ENCODE measurements at regions not wholly inside any gene's neighbourhood (a gene's known extent, or its start where the extent isn't known, plus 50 kb on each side); places are given as distances from the start of the nearest gene placed in this dataset.

DNA sequence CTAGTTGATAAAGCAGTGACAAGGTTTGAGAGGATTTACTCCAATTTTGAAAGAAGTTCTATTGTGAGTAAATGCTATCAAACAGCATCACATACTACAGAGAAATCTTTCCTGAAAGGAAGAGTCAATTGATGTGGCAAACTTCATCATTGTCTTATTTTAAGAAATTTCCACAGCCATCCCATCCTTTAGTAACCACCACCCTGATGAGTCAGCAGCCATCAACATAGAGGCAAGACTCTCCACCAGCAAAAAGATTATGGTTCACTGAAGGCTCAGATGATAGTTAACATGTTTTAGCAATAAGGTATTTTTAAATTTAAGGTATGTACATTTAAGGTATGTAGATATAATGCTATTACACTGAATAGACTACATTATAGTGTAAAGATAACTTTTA lies 122.1 kb upstream of the ARHGAP5 start:
- no peaks in the 10 kb centered on the region for H3K9me3 Mint-ChIP-seq (ENCODE audit: unreplicated experiment)
- no peaks in the 10 kb centered on the region for H3K27me3 Mint-ChIP-seq (ENCODE audit: insufficient read depth, unreplicated experiment)
- peaks cover 17% of the 10 kb centered on the region for H3K4me1 Mint-ChIP-seq (ENCODE audit: insufficient read depth, unreplicated experiment)
- no TSS peak for BruUV-seq (replicated peaks)
- no peak for DNase-seq (ENCODE audit: unreplicated experiment)
- H3K4me3 Mint-ChIP-seq (ENCODE audit: unreplicated experiment), result no peak overlapping the region
- CTCF ChIA-PET, result interaction anchor here (1.1 kb wide), 1 partner anchor 16 kb away, joined by 3 read pairs; no protein-coding TSS in a partner anchor
- intact Hi-C loops (cut with micrococcal nuclease), result no loop called here
- TF ChIP-seq, protein P1, sequence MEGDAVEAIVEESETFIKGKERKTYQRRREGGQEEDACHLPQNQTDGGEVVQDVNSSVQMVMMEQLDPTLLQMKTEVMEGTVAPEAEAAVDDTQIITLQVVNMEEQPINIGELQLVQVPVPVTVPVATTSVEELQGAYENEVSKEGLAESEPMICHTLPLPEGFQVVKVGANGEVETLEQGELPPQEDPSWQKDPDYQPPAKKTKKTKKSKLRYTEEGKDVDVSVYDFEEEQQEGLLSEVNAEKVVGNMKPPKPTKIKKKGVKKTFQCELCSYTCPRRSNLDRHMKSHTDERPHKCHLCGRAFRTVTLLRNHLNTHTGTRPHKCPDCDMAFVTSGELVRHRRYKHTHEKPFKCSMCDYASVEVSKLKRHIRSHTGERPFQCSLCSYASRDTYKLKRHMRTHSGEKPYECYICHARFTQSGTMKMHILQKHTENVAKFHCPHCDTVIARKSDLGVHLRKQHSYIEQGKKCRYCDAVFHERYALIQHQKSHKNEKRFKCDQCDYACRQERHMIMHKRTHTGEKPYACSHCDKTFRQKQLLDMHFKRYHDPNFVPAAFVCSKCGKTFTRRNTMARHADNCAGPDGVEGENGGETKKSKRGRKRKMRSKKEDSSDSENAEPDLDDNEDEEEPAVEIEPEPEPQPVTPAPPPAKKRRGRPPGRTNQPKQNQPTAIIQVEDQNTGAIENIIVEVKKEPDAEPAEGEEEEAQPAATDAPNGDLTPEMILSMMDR (IDR thresholded peaks at IDR 0.05; ENCODE audit: unreplicated experiment), result no peak
- POLR2A ChIA-PET, result interaction anchor here (0.6 to 1.3 kb wide), 3 partner anchors 12 to 68 kb away, joined by 3 to 4 read pairs (median 4); no protein-coding TSS in a partner anchor
- H3K27ac Mint-ChIP-seq (ENCODE audit: low read depth, unreplicated experiment), result no peak overlapping the region
- peaks cover 1% of the 10 kb centered on the region for H3K36me3 Mint-ChIP-seq (ENCODE audit: insufficient read depth, unreplicated experiment)

DNA sequence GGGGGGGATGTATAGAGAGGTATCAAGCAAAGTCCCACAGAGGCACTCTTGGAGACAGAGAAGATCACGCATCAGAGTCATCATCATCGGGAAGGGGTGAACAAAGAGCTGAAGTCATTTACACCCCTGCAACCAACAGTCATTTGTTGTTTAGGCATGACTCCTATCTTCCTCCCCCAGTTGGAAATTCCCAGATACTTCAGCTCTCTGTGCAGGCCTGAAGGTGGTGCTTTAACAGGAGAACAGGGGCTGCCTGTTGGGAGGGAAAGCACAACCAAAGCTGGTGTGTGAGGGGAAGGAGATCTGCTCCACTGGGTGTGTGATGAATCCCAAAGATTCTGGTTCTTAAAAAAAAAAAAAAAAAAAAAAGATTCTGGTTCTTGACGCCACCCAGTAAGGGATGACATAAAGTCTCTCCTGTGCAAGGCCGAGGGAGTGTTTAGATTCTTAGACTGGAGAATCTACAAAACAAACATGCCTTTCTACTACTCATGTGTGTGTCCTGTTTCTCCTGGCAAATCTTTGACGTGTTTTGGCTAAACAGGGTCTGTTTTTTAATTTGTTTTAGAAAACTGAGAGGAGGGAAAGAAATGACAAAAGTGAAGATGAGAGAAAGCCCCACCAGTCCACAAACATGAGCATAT lies 121.0 kb upstream of the ARHGAP5 start:
- H3K27ac Mint-ChIP-seq (ENCODE audit: low read depth, unreplicated experiment), result no peak overlapping the region
- POLR2A ChIA-PET, result no interaction called here
- no peak for DNase-seq (ENCODE audit: unreplicated experiment)
- peaks cover 7% of the 10 kb centered on the region for H3K4me1 Mint-ChIP-seq (ENCODE audit: insufficient read depth, unreplicated experiment)
- no peaks in the 10 kb centered on the region for H3K27me3 Mint-ChIP-seq (ENCODE audit: insufficient read depth, unreplicated experiment)
- BruUV-seq (replicated peaks), result no TSS peak
- no peak overlapping the region for H3K4me3 Mint-ChIP-seq (ENCODE audit: unreplicated experiment)
- TF ChIP-seq, protein P1 (IDR thresholded peaks at IDR 0.05; ENCODE audit: unreplicated experiment), result no peak
- H3K9me3 Mint-ChIP-seq (ENCODE audit: unreplicated experiment), result peaks cover 10% of the 10 kb centered on the region
- H3K36me3 Mint-ChIP-seq (ENCODE audit: insufficient read depth, unreplicated experiment), result peaks cover 6% of the 10 kb centered on the region
- CTCF ChIA-PET, result interaction anchor here (0.5 to 1.1 kb wide), 5 partner anchors 9 to 117 kb away, joined by 3 to 4 read pairs (median 3); no protein-coding TSS in a partner anchor
- intact Hi-C loops (cut with micrococcal nuclease), result no loop called here

DNA sequence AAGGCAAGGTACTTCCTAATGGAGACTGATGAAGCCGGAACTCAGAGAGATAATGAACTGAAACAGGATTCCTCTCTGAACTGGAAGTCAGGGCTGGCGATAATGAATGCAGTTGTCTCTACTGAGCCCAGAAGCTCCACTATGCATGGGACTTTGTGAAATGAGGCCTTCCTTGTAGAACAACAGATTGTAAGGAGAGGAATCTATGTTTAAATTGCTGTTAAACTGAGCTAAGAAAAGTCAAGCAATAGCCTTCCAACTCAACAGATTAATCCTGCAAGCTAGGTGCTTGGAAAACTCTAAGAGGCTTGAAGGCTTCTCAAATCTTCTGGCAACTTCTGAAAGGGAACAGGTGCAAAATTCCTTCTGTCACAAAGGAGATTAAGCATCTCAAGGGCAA lies 119.5 kb upstream of the ARHGAP5 start:
- no peaks in the 10 kb centered on the region for H3K4me1 Mint-ChIP-seq (ENCODE audit: insufficient read depth, unreplicated experiment)
- ChIA-PET POLR2A (no interaction called here), CTCF (interaction anchor here (1.2 kb wide), 1 partner anchor 67 kb away, joined by 5 read pairs; no protein-coding TSS in a partner anchor)
- no peak for DNase-seq (ENCODE audit: unreplicated experiment)
- H3K36me3 Mint-ChIP-seq (ENCODE audit: insufficient read depth, unreplicated experiment), result peaks cover 6% of the 10 kb centered on the region
- H3K4me3 Mint-ChIP-seq (ENCODE audit: unreplicated experiment), result no peak overlapping the region
- intact Hi-C loops (cut with micrococcal nuclease), result no loop called here
- no TSS peak for BruUV-seq (replicated peaks)
- peaks cover 10% of the 10 kb centered on the region for H3K9me3 Mint-ChIP-seq (ENCODE audit: unreplicated experiment)
- H3K27ac Mint-ChIP-seq (ENCODE audit: low read depth, unreplicated experiment), result no peak overlapping the region
- TF ChIP-seq, protein P1 (IDR thresholded peaks at IDR 0.05; ENCODE audit: unreplicated experiment), result no peak
- no peaks in the 10 kb centered on the region for H3K27me3 Mint-ChIP-seq (ENCODE audit: insufficient read depth, unreplicated experiment)

DNA sequence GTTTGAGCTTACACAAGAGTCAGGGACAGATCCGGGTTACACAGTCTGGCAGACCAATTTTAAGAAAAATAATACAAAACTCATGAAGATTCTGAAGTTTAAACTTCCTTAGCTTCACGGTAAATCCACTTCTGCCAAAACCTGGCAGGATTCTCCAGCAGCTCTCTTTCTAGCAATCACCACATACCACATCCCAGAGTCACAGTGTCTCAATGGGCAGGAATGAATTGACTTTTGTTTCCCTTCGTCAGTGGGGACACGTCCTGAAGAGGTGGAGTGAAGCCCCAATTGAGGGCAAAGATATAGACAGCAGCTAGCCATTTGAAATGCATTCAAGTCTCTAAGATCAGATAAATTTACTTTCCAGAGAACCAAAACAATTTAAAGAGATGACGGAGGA lies 117.1 kb upstream of the ARHGAP5 start:
- intact Hi-C loops (cut with micrococcal nuclease), result no loop called here
- H3K27ac Mint-ChIP-seq (ENCODE audit: low read depth, unreplicated experiment), result no peak overlapping the region
- no peak overlapping the region for H3K4me3 Mint-ChIP-seq (ENCODE audit: unreplicated experiment)
- ChIA-PET CTCF (interaction anchor here (0.6 kb wide), 1 partner anchor 284 kb away, joined by 3 read pairs; no protein-coding TSS in a partner anchor), POLR2A (interaction anchor here (1.2 to 1.8 kb wide), 2 partner anchors 9 to 116 kb away, joined by 3 to 8 read pairs; no protein-coding TSS in a partner anchor)
- TF ChIP-seq, protein P1 (IDR thresholded peaks at IDR 0.05; ENCODE audit: unreplicated experiment), result no peak
- BruUV-seq (replicated peaks), result no TSS peak
- H3K4me1 Mint-ChIP-seq (ENCODE audit: insufficient read depth, unreplicated experiment), result no peaks in the 10 kb centered on the region
- no peaks in the 10 kb centered on the region for H3K27me3 Mint-ChIP-seq (ENCODE audit: insufficient read depth, unreplicated experiment)
- peaks cover 10% of the 10 kb centered on the region for H3K9me3 Mint-ChIP-seq (ENCODE audit: unreplicated experiment)
- peaks cover 6% of the 10 kb centered on the region for H3K36me3 Mint-ChIP-seq (ENCODE audit: insufficient read depth, unreplicated experiment)
- DNase-seq (ENCODE audit: unreplicated experiment), result no peak

Data from MCF 10A (cell line).